ENCODE measurements at regions not wholly inside any gene's neighbourhood (a gene's known extent, or its start where the extent isn't known, plus 50 kb on each side); places are given as distances from the start of the nearest gene placed in this dataset.

GRCh38 chr10:36604316-36604715 lies 521.1 kb upstream of the ANKRD30A start:
- H3K9ac ChIP-seq (ENCODE audit: insufficient read depth, low read length): no peak overlapping the region
- H3K27ac ChIP-seq (ENCODE audit: insufficient read depth, low read length): no peak overlapping the region
- no peaks in the 10 kb centered on the region for H4K20me1 ChIP-seq (ENCODE audit: control insufficient read depth, extremely low read depth, insufficient read depth, low read length)
- no peak overlapping the region for H2AFZ ChIP-seq (ENCODE audit: low read length)
- no peaks in the 10 kb centered on the region for H3K79me2 ChIP-seq (ENCODE audit: control insufficient read depth, insufficient read depth, low read length)
- no peak overlapping the region for H3K4me2 ChIP-seq (ENCODE audit: extremely low read depth, insufficient read depth, low read length)
- no peaks in the 10 kb centered on the region for H3K4me1 ChIP-seq (ENCODE audit: control insufficient read depth, extremely low read depth, insufficient read depth, low read length)
- no peaks in the 10 kb centered on the region for H3K36me3 ChIP-seq (ENCODE audit: control insufficient read depth, insufficient read depth, low read length)
- no peak overlapping the region for H3K4me3 ChIP-seq (replicated peaks in 1 of 4; ENCODE audit: control extremely low read depth in 1 of 4, insufficient read depth in 1 of 4, low read depth in 3 of 4, low read length in 4 of 4)
- TF ChIP-seq EZH2 (IDR thresholded peaks at IDR 0.05; ENCODE audit: low read length, missing control alignments) (no peak), CTCF (conservative IDR thresholded peaks at IDR 0.05 in 1 of 2, IDR thresholded peaks at IDR 0.05 in 1 of 2; ENCODE audit: low read depth in 1 of 2, low read length in 2 of 2) (no peak)
- no peaks in the 10 kb centered on the region for H3K9me3 ChIP-seq (ENCODE audit: control insufficient read depth, insufficient read depth, low read depth, low read length)
- no peak for DNase-seq (ENCODE audit: low read depth in 2 of 2)
- no peaks in the 10 kb centered on the region for H3K27me3 ChIP-seq (ENCODE audit: control insufficient read depth, insufficient read depth, low read length)

- no peak for DNase-seq (ENCODE audit: low read depth in 2 of 2)
- H3K27ac ChIP-seq (ENCODE audit: insufficient read depth, low read length): no peak overlapping the region
Measured at GRCh38 chr10:36603688-36604087, 521.7 kb upstream of the ANKRD30A start.

DNA sequence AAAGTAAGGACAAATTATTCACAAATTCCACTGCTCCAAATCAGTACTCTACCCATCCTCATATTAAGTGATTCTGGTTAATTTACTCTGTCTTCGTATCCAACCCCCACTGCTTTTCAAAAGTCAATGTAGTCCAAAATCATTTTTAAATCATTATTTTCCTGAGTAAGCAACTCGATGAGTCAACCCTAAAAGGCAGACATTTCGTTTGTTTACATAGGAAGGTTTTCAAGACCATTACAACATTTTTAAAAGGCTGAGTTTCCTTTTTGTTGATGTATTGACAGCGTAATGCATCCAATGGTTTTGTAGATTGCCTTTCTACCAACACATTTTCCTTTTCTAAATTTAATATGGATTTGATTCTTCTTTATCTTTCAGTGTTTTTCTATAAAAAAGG lies 523.0 kb upstream of the ANKRD30A start:
- Histone ChIP-seq H3K4me2 (ENCODE audit: extremely low read depth, insufficient read depth, low read length) (no peak overlapping the region), H2AFZ (ENCODE audit: low read length) (no peak overlapping the region), H3K9ac (ENCODE audit: insufficient read depth, low read length) (no peak overlapping the region), H3K27ac (ENCODE audit: insufficient read depth, low read length) (no peak overlapping the region), H3K9me3 (ENCODE audit: control insufficient read depth, insufficient read depth, low read depth, low read length) (no peaks in the 10 kb centered on the region), H4K20me1 (ENCODE audit: control insufficient read depth, extremely low read depth, insufficient read depth, low read length) (no peaks in the 10 kb centered on the region), H3K4me1 (ENCODE audit: control insufficient read depth, extremely low read depth, insufficient read depth, low read length) (no peaks in the 10 kb centered on the region), H3K27me3 (ENCODE audit: control insufficient read depth, insufficient read depth, low read length) (no peaks in the 10 kb centered on the region), H3K79me2 (ENCODE audit: control insufficient read depth, insufficient read depth, low read length) (no peaks in the 10 kb centered on the region), H3K36me3 (ENCODE audit: control insufficient read depth, insufficient read depth, low read length) (no peaks in the 10 kb centered on the region), H3K4me3 (replicated peaks in 1 of 4; ENCODE audit: control extremely low read depth in 1 of 4, insufficient read depth in 1 of 4, low read depth in 3 of 4, low read length in 4 of 4) (no peak overlapping the region)
- peak; percentile 67 to 78 for DNase-seq (ENCODE audit: low read depth in 2 of 2)
- no peak for TF ChIP-seq CTCF (conservative IDR thresholded peaks at IDR 0.05 in 1 of 2, IDR thresholded peaks at IDR 0.05 in 1 of 2; ENCODE audit: low read depth in 1 of 2, low read length in 2 of 2)
- TF ChIP-seq EZH2 (IDR thresholded peaks at IDR 0.05; ENCODE audit: low read length, missing control alignments): no peak

More at GRCh38 chr10:36603688-36604087, 521.7 kb upstream of the ANKRD30A start:
- Histone ChIP-seq H3K79me2 (ENCODE audit: control insufficient read depth, insufficient read depth, low read length) (no peaks in the 10 kb centered on the region), H3K4me1 (ENCODE audit: control insufficient read depth, extremely low read depth, insufficient read depth, low read length) (no peaks in the 10 kb centered on the region), H3K4me3 (replicated peaks in 1 of 4; ENCODE audit: control extremely low read depth in 1 of 4, insufficient read depth in 1 of 4, low read depth in 3 of 4, low read length in 4 of 4) (no peak overlapping the region), H3K27me3 (ENCODE audit: control insufficient read depth, insufficient read depth, low read length) (no peaks in the 10 kb centered on the region), H3K9ac (ENCODE audit: insufficient read depth, low read length) (no peak overlapping the region), H3K9me3 (ENCODE audit: control insufficient read depth, insufficient read depth, low read depth, low read length) (no peaks in the 10 kb centered on the region), H3K4me2 (ENCODE audit: extremely low read depth, insufficient read depth, low read length) (no peak overlapping the region), H2AFZ (ENCODE audit: low read length) (no peak overlapping the region), H3K36me3 (ENCODE audit: control insufficient read depth, insufficient read depth, low read length) (no peaks in the 10 kb centered on the region), H4K20me1 (ENCODE audit: control insufficient read depth, extremely low read depth, insufficient read depth, low read length) (no peaks in the 10 kb centered on the region)
- TF ChIP-seq EZH2 (IDR thresholded peaks at IDR 0.05; ENCODE audit: low read length, missing control alignments): no peak
- no peak for TF ChIP-seq CTCF (conservative IDR thresholded peaks at IDR 0.05 in 1 of 2, IDR thresholded peaks at IDR 0.05 in 1 of 2; ENCODE audit: low read depth in 1 of 2, low read length in 2 of 2)

Data from fibroblast of lung (primary cell).